ENCODE measurements at regions not wholly inside any gene's neighbourhood (a gene's known extent, or its start where the extent isn't known, plus 50 kb on each side); places are given as distances from the start of the nearest gene placed in this dataset.
A peak's percentile ranks its signal among the peaks of the same experiment; 100 is the strongest.

DNA sequence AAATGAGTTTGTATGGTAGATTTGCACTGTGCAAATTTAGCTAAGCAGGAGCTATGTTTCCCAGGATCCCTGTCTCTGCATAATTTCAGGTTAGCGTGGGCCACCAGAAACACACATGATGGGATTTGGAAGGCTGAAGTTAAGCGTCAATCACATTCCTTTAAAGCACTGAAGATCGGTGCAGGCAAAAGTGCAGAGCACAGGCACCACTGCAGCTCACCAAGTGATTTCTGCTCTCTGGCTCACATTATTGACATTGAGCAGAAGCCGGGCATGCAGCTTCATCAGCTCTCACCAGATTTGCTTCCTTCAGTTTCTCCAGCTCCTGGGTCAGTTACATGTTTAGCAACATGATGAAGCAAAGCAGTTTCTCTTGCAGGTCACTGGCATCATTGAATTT is 256.4 kb upstream of the TGFBR2 start:
- BruUV-seq (replicated peaks) = no TSS peak
- no peak for ATAC-seq
- H3K4me1 ChIP-seq (ENCODE audit: control insufficient read depth, insufficient read depth, low read length) = peaks cover 4% of the 10 kb centered on the region
- ChIA-PET POLR2A (no interaction called here), CTCF (no interaction called here)
- H3K9me3 ChIP-seq (ENCODE audit: control insufficient read depth, insufficient read depth, low read depth, low read length) = no peaks in the 10 kb centered on the region; the same call in 1 of the 2 replicates
- in situ Hi-C loops (cut with HindIII; ENCODE audit: low pct_unique_long_range_greater_than_20kb, low sequenced_read_pairs) = no loop called here
- no peak for DNase-seq (ENCODE audit: low read depth, low spot score)
- H3K27me3 ChIP-seq (ENCODE audit: control insufficient read depth, insufficient read depth, low read length) = no peaks in the 10 kb centered on the region
- H3K36me3 ChIP-seq (ENCODE audit: control insufficient read depth, insufficient read depth, low read length) = no peaks in the 10 kb centered on the region
- TF ChIP-seq SIN3A (IDR thresholded peaks at IDR 0.05; ENCODE audit: borderline replicate concordance, insufficient read depth, low read depth, low read length) (no peak), POLR2AphosphoS5 (IDR thresholded peaks at IDR 0.05; ENCODE audit: low read depth, low read length) (no peak)
- H3K27ac ChIP-seq (ENCODE audit: low read length) = peak overlapping the region; percentile 57; the same call in 1 of the 2 replicates
- no peak overlapping the region for H3K4me3 ChIP-seq (ENCODE audit: low read depth in 2 of 2, low read length in 2 of 2)
- intact Hi-C loops (cut with micrococcal nuclease; ENCODE audit: unreplicated experiment) = no loop called here

DNA sequence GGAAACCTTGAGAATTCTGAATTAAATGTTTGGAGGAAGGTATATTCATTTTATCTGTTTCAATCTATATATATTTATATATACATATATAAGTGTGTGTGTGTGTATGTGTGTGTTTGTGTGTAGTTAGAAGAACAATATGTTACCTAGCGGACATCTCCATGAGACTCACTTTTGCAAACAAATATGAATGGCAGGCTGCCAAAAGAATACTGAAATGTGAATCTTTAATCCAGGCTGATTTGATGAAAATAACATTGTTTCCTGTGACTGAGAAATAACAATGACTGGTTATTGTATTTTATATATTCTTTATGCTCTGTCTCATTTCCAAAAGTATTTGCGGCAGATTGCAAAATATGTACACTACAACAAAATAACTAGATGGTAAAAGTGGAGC is 255.5 kb upstream of the TGFBR2 start:
- in situ Hi-C loops (cut with HindIII; ENCODE audit: low pct_unique_long_range_greater_than_20kb, low sequenced_read_pairs) = no loop called here
- POLR2A ChIA-PET = no interaction called here
- H3K9me3 ChIP-seq (ENCODE audit: control insufficient read depth, insufficient read depth, low read depth, low read length) = no peaks in the 10 kb centered on the region; the same call in 1 of the 2 replicates
- TF ChIP-seq TCF7L2 (IDR thresholded peaks at IDR 0.05; ENCODE audit: low read depth, low read length) = no peak
- no peak for TF ChIP-seq SIN3A (IDR thresholded peaks at IDR 0.05; ENCODE audit: borderline replicate concordance, insufficient read depth, low read depth, low read length)
- no peak for TF ChIP-seq POLR2AphosphoS5 (IDR thresholded peaks at IDR 0.05; ENCODE audit: low read depth, low read length)
- no peak for TF ChIP-seq REST (IDR thresholded peaks at IDR 0.05; ENCODE audit: insufficient read depth in 1 of 2, low read depth in 2 of 2, low read length in 1 of 2)
- TF ChIP-seq, protein P1, sequence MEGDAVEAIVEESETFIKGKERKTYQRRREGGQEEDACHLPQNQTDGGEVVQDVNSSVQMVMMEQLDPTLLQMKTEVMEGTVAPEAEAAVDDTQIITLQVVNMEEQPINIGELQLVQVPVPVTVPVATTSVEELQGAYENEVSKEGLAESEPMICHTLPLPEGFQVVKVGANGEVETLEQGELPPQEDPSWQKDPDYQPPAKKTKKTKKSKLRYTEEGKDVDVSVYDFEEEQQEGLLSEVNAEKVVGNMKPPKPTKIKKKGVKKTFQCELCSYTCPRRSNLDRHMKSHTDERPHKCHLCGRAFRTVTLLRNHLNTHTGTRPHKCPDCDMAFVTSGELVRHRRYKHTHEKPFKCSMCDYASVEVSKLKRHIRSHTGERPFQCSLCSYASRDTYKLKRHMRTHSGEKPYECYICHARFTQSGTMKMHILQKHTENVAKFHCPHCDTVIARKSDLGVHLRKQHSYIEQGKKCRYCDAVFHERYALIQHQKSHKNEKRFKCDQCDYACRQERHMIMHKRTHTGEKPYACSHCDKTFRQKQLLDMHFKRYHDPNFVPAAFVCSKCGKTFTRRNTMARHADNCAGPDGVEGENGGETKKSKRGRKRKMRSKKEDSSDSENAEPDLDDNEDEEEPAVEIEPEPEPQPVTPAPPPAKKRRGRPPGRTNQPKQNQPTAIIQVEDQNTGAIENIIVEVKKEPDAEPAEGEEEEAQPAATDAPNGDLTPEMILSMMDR (IDR thresholded peaks at IDR 0.05) = no peak
- BruUV-seq (replicated peaks) = no TSS peak
- intact Hi-C loops (cut with micrococcal nuclease; ENCODE audit: unreplicated experiment) = no loop called here
- ATAC-seq (no peak), DNase-seq (ENCODE audit: low read depth, low spot score) (no peak)
- H3K4me1 ChIP-seq (ENCODE audit: control insufficient read depth, insufficient read depth, low read length) = peaks cover 4% of the 10 kb centered on the region
- H3K4me3 ChIP-seq (ENCODE audit: low read depth in 2 of 2, low read length in 2 of 2) = no peak overlapping the region
- H3K36me3 ChIP-seq (ENCODE audit: control insufficient read depth, insufficient read depth, low read length) = no peaks in the 10 kb centered on the region
- H3K27me3 ChIP-seq (ENCODE audit: control insufficient read depth, insufficient read depth, low read length) = no peaks in the 10 kb centered on the region
- no peak overlapping the region for H3K27ac ChIP-seq (ENCODE audit: low read length)
- CTCF ChIA-PET = no interaction called here

- Histone ChIP-seq H3K9me3 (ENCODE audit: control insufficient read depth, insufficient read depth, low read depth, low read length) (no peaks in the 10 kb centered on the region), H3K4me1 (ENCODE audit: control insufficient read depth, insufficient read depth, low read length) (peaks cover 4% of the 10 kb centered on the region), H3K27ac (ENCODE audit: low read length) (peak overlapping the region; percentile 7; the same call in 1 of the 2 replicates), H3K27me3 (ENCODE audit: control insufficient read depth, insufficient read depth, low read length) (no peaks in the 10 kb centered on the region), H3K36me3 (ENCODE audit: control insufficient read depth, insufficient read depth, low read length) (no peaks in the 10 kb centered on the region), H3K4me3 (ENCODE audit: low read depth in 2 of 2, low read length in 2 of 2) (no peak overlapping the region)
- BruUV-seq (replicated peaks) = no TSS peak
- no peak for ATAC-seq
- TF ChIP-seq POLR2AphosphoS5 (IDR thresholded peaks at IDR 0.05; ENCODE audit: low read depth, low read length) (no peak), TCF7L2 (IDR thresholded peaks at IDR 0.05; ENCODE audit: low read depth, low read length) (no peak), SIN3A (IDR thresholded peaks at IDR 0.05; ENCODE audit: borderline replicate concordance, insufficient read depth, low read depth, low read length) (no peak), REST (IDR thresholded peaks at IDR 0.05; ENCODE audit: insufficient read depth in 1 of 2, low read depth in 2 of 2, low read length in 1 of 2) (no peak)
- TF ChIP-seq, protein P1 (IDR thresholded peaks at IDR 0.05) = no peak
- no peak for DNase-seq (ENCODE audit: low read depth, low spot score)
- intact Hi-C loops (cut with micrococcal nuclease; ENCODE audit: unreplicated experiment) (no loop called here), in situ Hi-C loops (cut with HindIII; ENCODE audit: low pct_unique_long_range_greater_than_20kb, low sequenced_read_pairs) (no loop called here)
- CTCF ChIA-PET = interaction anchor here (0.5 to 1.1 kb wide), 2 partner anchors 10 to 341 kb away, joined by 3 read pairs; no protein-coding TSS in a partner anchor
- POLR2A ChIA-PET = no interaction called here
Observed at GRCh38 chr3:30352410-30353318, 253.7 kb upstream of the TGFBR2 start.

Data from Panc1 (cell line).